Sigmoid colon (tissue), 6 donors: ENCODE measurements at regions not wholly inside any gene's neighbourhood (a gene's known extent, or its start where the extent isn't known, plus 50 kb on each side); places are given as distances from the start of the nearest gene placed in this dataset.

Experiments used
- DNase-seq: peaks from one replicate; pipeline ENCODE4 v3.0.0-alpha.2; 2019
- H3K27ac ChIP-seq, 4 donors: fragments of 200-600 bp; sonication (generic); one replicate each; pipeline ENCODE4 v1.5.1; 2016 to 2019; ENCODE audit warnings: mild to moderate bottlenecking in 1 of 4
- H3K27me3 ChIP-seq, 3 donors: fragments of 200-600 bp; sonication (generic); one replicate each; pipeline ENCODE4 v1.5.1; 2019; ENCODE audit warnings: mild to moderate bottlenecking in 1 of 3
- H3K36me3 ChIP-seq, 4 donors: fragments of 200-600 bp; sonication (generic); one replicate each; pipeline ENCODE4 v1.5.1; 2016 to 2019
- H3K4me1 ChIP-seq, 4 donors: fragments of 200-600 bp; sonication (generic); one replicate each; pipeline ENCODE4 v1.5.1; 2017 to 2019
- H3K4me3 ChIP-seq, 4 donors: fragments of 200-600 bp; sonication (generic); one replicate each; pipeline ENCODE4 v1.5.1; 2017 to 2019; ENCODE audit warnings: mild to moderate bottlenecking in 2 of 4, moderate library complexity in 1 of 4
- H3K9me3 ChIP-seq, 4 donors: fragments of 200-600 bp in 3 of 4; sonication (generic) in 3 of 4; one replicate each; pipeline versions ENCODE4 v1.5.1 to v1.6.1; 2013 to 2019
- EP300 ChIP-seq, 4 donors: sonication (generic); formaldehyde crosslinking; IDR thresholded peaks; one replicate each; pipeline ENCODE4 v1.6.1; 2017; ENCODE audit warnings: antibody characterized with exemption in 4 of 4
- POLR2A ChIP-seq, 2 donors: fragments of 450-650 bp; IDR thresholded peaks; one replicate each; pipeline ENCODE4 v1.6.1; 2016; ENCODE audit warnings: antibody characterized with exemption in 2 of 2, mild to moderate bottlenecking in 2 of 2, moderate library complexity in 2 of 2
- POLR2AphosphoS5 ChIP-seq, 4 donors: sonication (generic); formaldehyde crosslinking; IDR thresholded peaks; one replicate each; pipeline ENCODE4 v1.6.1; 2017; ENCODE audit warnings: antibody characterized with exemption in 4 of 4
- WGBS, 2 donors: extraction: QIAGEN DNeasy Blood & Tissue Kit; methylation state at CpG; one replicate each; pipeline ENCODE4 v1.1.7; 2013; 5-methylcytosine and 5-hydroxymethylcytosine counted together
- intact Hi-C: fragments of 100-400 bp; cut with DNase I; formaldehyde crosslinking; loops from one replicate; pipeline ENCODE4 v1.15.1; 2023
- TF ChIP-seq, protein P1 (sequence below), 4 experiments: fragments of 450-650 bp in 3 of 4; fragments of 200-600 bp in 1 of 4; IDR thresholded peaks; one replicate each; pipeline ENCODE4 v1.5.1; 2016 to 2019; ENCODE audit warnings: antibody characterized with exemption in 4 of 4, mild to moderate bottlenecking in 3 of 4, moderate library complexity in 2 of 4
- donor health status: healthy with polysubstance abuse.
- donor health status: healthy.

DNA sequence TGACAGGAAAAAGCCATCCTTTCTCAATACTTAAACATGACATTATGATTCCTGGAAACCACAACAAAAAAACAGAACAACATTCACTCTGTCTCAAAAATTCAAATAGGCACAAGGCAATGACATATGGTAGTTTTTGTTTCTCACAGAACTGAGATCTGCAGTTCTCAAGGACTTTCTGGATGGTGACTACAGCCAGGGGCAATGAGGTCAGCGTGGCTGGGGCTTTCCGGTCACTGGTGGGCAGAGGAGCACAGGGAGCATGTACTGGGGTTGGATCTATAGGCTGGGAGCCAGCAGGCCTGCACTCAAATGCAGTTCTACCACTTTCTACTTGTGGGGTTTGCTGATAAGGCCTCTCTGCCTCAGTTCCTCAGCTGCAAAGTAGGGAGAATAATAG, 72.0 kb downstream of the CTAGE1 start:
- DNase-seq: no peak
- Histone ChIP-seq H3K36me3 (no peaks in the 10 kb centered on the region), H3K4me3 (no peak overlapping the region), H3K27ac (peak overlapping the region in 3 of 4 donors; percentile 5 to 79 (median 49)), H3K9me3 (no peaks in the 10 kb centered on the region), H3K4me1 (peaks cover 0 to 28% (median 23%) of the 10 kb centered on the region in 4 donors), H3K27me3 (peaks cover 0 to 7% (median 0%) of the 10 kb centered on the region in 3 donors)
- TF ChIP-seq EP300 (IDR thresholded peaks at IDR 0.05): no peak
- TF ChIP-seq POLR2AphosphoS5 (IDR thresholded peaks at IDR 0.05): no peak
- no peak for TF ChIP-seq POLR2A (IDR thresholded peaks at IDR 0.05)
- TF ChIP-seq, protein P1, sequence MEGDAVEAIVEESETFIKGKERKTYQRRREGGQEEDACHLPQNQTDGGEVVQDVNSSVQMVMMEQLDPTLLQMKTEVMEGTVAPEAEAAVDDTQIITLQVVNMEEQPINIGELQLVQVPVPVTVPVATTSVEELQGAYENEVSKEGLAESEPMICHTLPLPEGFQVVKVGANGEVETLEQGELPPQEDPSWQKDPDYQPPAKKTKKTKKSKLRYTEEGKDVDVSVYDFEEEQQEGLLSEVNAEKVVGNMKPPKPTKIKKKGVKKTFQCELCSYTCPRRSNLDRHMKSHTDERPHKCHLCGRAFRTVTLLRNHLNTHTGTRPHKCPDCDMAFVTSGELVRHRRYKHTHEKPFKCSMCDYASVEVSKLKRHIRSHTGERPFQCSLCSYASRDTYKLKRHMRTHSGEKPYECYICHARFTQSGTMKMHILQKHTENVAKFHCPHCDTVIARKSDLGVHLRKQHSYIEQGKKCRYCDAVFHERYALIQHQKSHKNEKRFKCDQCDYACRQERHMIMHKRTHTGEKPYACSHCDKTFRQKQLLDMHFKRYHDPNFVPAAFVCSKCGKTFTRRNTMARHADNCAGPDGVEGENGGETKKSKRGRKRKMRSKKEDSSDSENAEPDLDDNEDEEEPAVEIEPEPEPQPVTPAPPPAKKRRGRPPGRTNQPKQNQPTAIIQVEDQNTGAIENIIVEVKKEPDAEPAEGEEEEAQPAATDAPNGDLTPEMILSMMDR (IDR thresholded peaks at IDR 0.05): no peak
- intact Hi-C loops: loop anchor here (5.0 to 10.0 kb wide), 2 partner anchors 151 to 178 kb away; partner anchors contain the start of gene GATA6
- WGBS, 2 donors: 55 to 64% methylated on average over 2 of the region's 2 CpGs

GRCh38 chr18:22344908-22345670, 72.6 kb downstream of the CTAGE1 start:
- intact Hi-C loops: loop anchor here (5.0 to 10.0 kb wide), 2 partner anchors 150 to 178 kb away; partner anchors contain the start of gene GATA6
- TF ChIP-seq, protein P1 (IDR thresholded peaks at IDR 0.05): no peak
- TF ChIP-seq POLR2A (IDR thresholded peaks at IDR 0.05): no peak
- TF ChIP-seq EP300 (IDR thresholded peaks at IDR 0.05): no peak
- TF ChIP-seq POLR2AphosphoS5 (IDR thresholded peaks at IDR 0.05): no peak
- Histone ChIP-seq H3K4me3 (no peak overlapping the region), H3K4me1 (peaks cover 0 to 28% (median 23%) of the 10 kb centered on the region in 4 donors), H3K27me3 (peaks cover 0 to 7% (median 0%) of the 10 kb centered on the region in 3 donors), H3K9me3 (no peaks in the 10 kb centered on the region), H3K27ac (peak overlapping the region in 2 of 4 donors; percentile 5 to 49), H3K36me3 (no peaks in the 10 kb centered on the region)
- DNase-seq: no peak
- 16 to 47% methylated on average over 3 of the region's 3 CpGs for WGBS, 2 donors

DNA sequence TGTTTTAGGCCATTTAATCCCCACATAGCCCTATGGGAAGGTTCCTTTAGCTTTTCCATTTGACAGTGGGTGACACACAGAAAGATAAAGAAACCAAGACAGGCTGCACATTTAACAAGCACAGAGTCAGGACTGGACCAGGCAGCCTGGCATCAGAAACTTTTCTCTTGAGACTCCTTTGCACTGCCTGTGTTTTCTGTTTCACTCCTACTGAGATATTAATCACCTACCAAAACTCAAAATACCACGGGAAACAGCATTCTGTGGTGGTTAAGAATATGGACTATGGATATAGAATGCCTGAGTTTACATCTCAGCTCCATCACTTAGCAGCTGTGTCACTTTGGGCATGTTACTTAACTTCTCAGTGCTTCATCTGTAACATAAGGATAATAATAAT, 73.3 kb downstream of the CTAGE1 start:
- DNase-seq: no peak
- Histone ChIP-seq H3K27ac (no peak overlapping the region), H3K27me3 (peaks cover 0 to 7% (median 0%) of the 10 kb centered on the region in 3 donors), H3K4me1 (peaks cover 0 to 27% (median 22%) of the 10 kb centered on the region in 4 donors), H3K9me3 (no peaks in the 10 kb centered on the region), H3K4me3 (no peak overlapping the region), H3K36me3 (no peaks in the 10 kb centered on the region)
- intact Hi-C loops: loop anchor here (10.0 kb wide), 1 partner anchor 150 kb away; no protein-coding TSS in a partner anchor
- 81 to 87% methylated on average over 1 of the region's 1 CpG for WGBS, 2 donors
- no peak for TF ChIP-seq POLR2A (IDR thresholded peaks at IDR 0.05)
- TF ChIP-seq, protein P1 (IDR thresholded peaks at IDR 0.05): no peak
- TF ChIP-seq POLR2AphosphoS5 (IDR thresholded peaks at IDR 0.05): no peak
- TF ChIP-seq EP300 (IDR thresholded peaks at IDR 0.05): no peak

- no peak overlapping the region for H3K4me3 ChIP-seq
- H3K9me3 ChIP-seq: no peaks in the 10 kb centered on the region
- DNase-seq: no peak
- peaks cover 0 to under 1% (median 0%) of the 10 kb centered on the region in 3 donors for H3K27me3 ChIP-seq
- no peaks in the 10 kb centered on the region for H3K36me3 ChIP-seq
- H3K27ac ChIP-seq: no peak overlapping the region
- peaks cover 0 to 20% (median 14%) of the 10 kb centered on the region in 4 donors for H3K4me1 ChIP-seq
- 84 to 92% methylated on average over 5 of the region's 5 CpGs for WGBS, 2 donors
- TF ChIP-seq, protein P1 (IDR thresholded peaks at IDR 0.05): no peak
- TF ChIP-seq EP300 (IDR thresholded peaks at IDR 0.05): no peak
- TF ChIP-seq POLR2AphosphoS5 (IDR thresholded peaks at IDR 0.05): no peak
- intact Hi-C loops: loop anchor here (10.0 kb wide), 1 partner anchor 149 kb away; no protein-coding TSS in a partner anchor
These were observed 74.1 kb downstream of the CTAGE1 start for GRCh38 chr18:22343613-22344012.
